Upper lobe of left lung (tissue), 4 donors: ENCODE measurements at regions not wholly inside any gene's neighbourhood (a gene's known extent, or its start where the extent isn't known, plus 50 kb on each side); places are given as distances from the start of the nearest gene placed in this dataset.

Experiments
- CTCF ChIP-seq, 6 experiments: fragments of 450-650 bp in 4 of 6; fragments of 200-600 bp in 2 of 6; sonication (generic) in 2 of 6; IDR thresholded peaks; one replicate each; pipeline ENCODE4 v1.5.1; 2016 to 2019; ENCODE audit warnings: antibody characterized with exemption in 6 of 6
- POLR2A ChIP-seq, 4 donors: fragments of 450-650 bp; IDR thresholded peaks; one replicate each; pipeline ENCODE4 v1.5.1; 2016 to 2017; ENCODE audit warnings: antibody characterized with exemption in 4 of 4, mild to moderate bottlenecking in 2 of 4
- POLR2AphosphoS5 ChIP-seq, 2 donors: sonication (generic); formaldehyde crosslinking; IDR thresholded peaks; one replicate each; pipeline ENCODE4 v1.5.1; 2017; ENCODE audit warnings: antibody characterized with exemption in 2 of 2

DNA sequence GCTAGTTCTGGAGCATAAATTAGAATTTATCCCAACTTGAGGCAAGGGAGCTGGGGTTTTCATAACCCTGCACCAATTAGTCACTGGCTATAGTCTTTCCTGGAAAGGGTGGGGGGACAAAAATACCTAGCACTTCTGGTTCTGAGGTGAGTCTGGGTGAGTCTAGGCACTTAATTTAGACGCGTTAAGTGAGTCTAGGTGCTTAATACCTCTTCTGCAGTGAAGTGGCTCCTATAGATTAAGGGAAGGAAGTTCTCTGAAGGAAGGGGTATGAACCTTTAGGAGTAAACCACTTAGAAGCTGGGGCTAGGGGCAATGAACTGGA lies 251.7 kb downstream of the EFCAB11 start:
- no peak for TF ChIP-seq POLR2AphosphoS5 (IDR thresholded peaks at IDR 0.05)
- TF ChIP-seq CTCF (IDR thresholded peaks at IDR 0.05): no peak
- no peak for TF ChIP-seq POLR2A (IDR thresholded peaks at IDR 0.05)
